HepG2 (cell line): ENCODE measurements at regions not wholly inside any gene's neighbourhood (a gene's known extent, or its start where the extent isn't known, plus 50 kb on each side); places are given as distances from the start of the nearest gene placed in this dataset.

Experiments used
- ATAC-seq: fragments of 200-7000 bp; cut with Tn5 transposase; 3 replicates; pipeline ENCODE4 v1.9.1; 2020; ENCODE audit warnings: mild to moderate bottlenecking, moderate library complexity
- BruUV-seq: library from RNA; stranded (reverse); fragments of 400-500 nt; replicated peaks from 2 replicates; lab custom pipeline; 2021; lab: Mats Ljungman, UMichigan
- CTCF ChIA-PET: fragments of 300-600 bp; formaldehyde crosslinking; extraction: SDS; loops from one replicate; lab custom pipeline; 2021; ENCODE audit warnings: low total read pairs, inconsistent platforms, low intra/inter-chr PET ratio; lab: Yijun Ruan, JAX
- POLR2A ChIA-PET: fragments of 350-600 bp; sonication (Branson Sonifier 250); formaldehyde crosslinking; loops from one replicate; lab custom pipeline; 2020; ENCODE audit warnings: antibody characterized with exemption, inconsistent platforms; lab: Yijun Ruan, JAX
- DNase-seq: peaks from one replicate; pipeline ENCODE4 v3.0.0-alpha.2; 2015; ENCODE audit warnings: low spot score
- FAIRE-seq: peaks from 3 replicates; lab custom pipeline; 2011; peaks lifted over from hg19 to GRCh38; lab: Jason Lieb, UNC
- H2AFZ ChIP-seq: one replicate; pipeline ENCODE4 v1.6.1; 2011; ENCODE audit warnings: low read length, inconsistent platforms
- H3K27ac ChIP-seq: fragments of 300-600 bp; 3 replicates; pipeline ENCODE4 v1.8.0; 2011; ENCODE audit warnings: mixed run types, mild to moderate bottlenecking, mixed read lengths, low read length, inconsistent platforms; ENCODE audit not compliant: insufficient read depth; ENCODE audit errors: extremely low read length
- H3K27me3 ChIP-seq, 2 experiments: fragments of 200-600 bp in 1 of 2; 2 replicates in 1 of 2; 3 replicates in 1 of 2; pipeline versions ENCODE4 v1.6.0 to v1.8.0; 2011; ENCODE audit warnings: low read length in 2 of 2, mild to moderate bottlenecking in 2 of 2, moderate library complexity in 2 of 2, inconsistent platforms in 1 of 2; ENCODE audit not compliant: insufficient read depth in 2 of 2, control insufficient read depth in 1 of 2
- H3K36me3 ChIP-seq, 2 experiments: fragments of 200-600 bp in 1 of 2; replicated peaks in 1 of 2; 2 replicates in 1 of 2; 3 replicates in 1 of 2; pipeline versions ENCODE4 v1.5.1 to v1.8.0; 2011; ENCODE audit warnings: low read length in 2 of 2, inconsistent platforms in 1 of 2; ENCODE audit not compliant: insufficient read depth in 2 of 2, control insufficient read depth in 1 of 2
- H3K4me1 ChIP-seq: 2 replicates; pipeline ENCODE4 v1.5.1; 2012; ENCODE audit warnings: low read length, inconsistent platforms; ENCODE audit not compliant: insufficient read depth
- H3K4me2 ChIP-seq: 2 replicates; pipeline ENCODE4 v1.6.0; 2011; ENCODE audit warnings: low read depth, low read length, inconsistent platforms
- H3K4me3 ChIP-seq, 3 experiments: fragments of 200-600 bp in 1 of 3; sonication (generic), shearing (Covaris generic) in 1 of 3; replicated peaks in 1 of 3; 2 replicates each; pipeline ENCODE4 v1.5.1; 2011 to 2016; ENCODE audit warnings: low read length in 3 of 3, inconsistent platforms in 2 of 3, low read depth in 2 of 3, mild to moderate bottlenecking in 2 of 3, control low read depth in 1 of 3, mixed read lengths in 1 of 3; ENCODE audit not compliant: insufficient read depth in 1 of 3
- H3K79me2 ChIP-seq: one replicate; pipeline ENCODE4 v1.6.1; 2011; ENCODE audit warnings: low read length, inconsistent platforms; ENCODE audit not compliant: insufficient read depth
- H3K9ac ChIP-seq: 2 replicates; pipeline ENCODE4 v1.6.0; 2011; ENCODE audit warnings: mild to moderate bottlenecking, low read depth, low read length, inconsistent platforms; ENCODE audit not compliant: insufficient read depth
- H3K9me3 ChIP-seq: 2 replicates; pipeline ENCODE4 v1.5.1; 2012; ENCODE audit warnings: mild to moderate bottlenecking, low read length
- H4K20me1 ChIP-seq: 2 replicates; pipeline ENCODE4 v1.6.0; 2011; ENCODE audit warnings: inconsistent platforms, mild to moderate bottlenecking, low read length, moderate library complexity; ENCODE audit not compliant: insufficient read depth
- CEBPB ChIP-seq: IDR thresholded peaks from 2 replicates; pipeline ENCODE4 v1.6.1; 2011; ENCODE audit warnings: low read depth, low read length, improper control_type of control experiment, borderline replicate concordance
- GTF2F1 ChIP-seq: fragments of 150-350 bp; IDR thresholded peaks from 2 replicates; pipeline ENCODE4 v1.6.1; 2014; ENCODE audit warnings: low read length
- HMG20B ChIP-seq: conservative IDR thresholded peaks from 2 replicates; pipeline ENCODE4 v1.6.1; 2016; ENCODE audit warnings: missing genetic modification reagents, missing compliant biosample characterization
- YY1 ChIP-seq: IDR thresholded peaks from 2 replicates; pipeline ENCODE4 v1.6.1; 2011; ENCODE audit warnings: low read length, low read depth, moderate library complexity, mild to moderate bottlenecking; ENCODE audit not compliant: insufficient read depth, insufficient replicate concordance
- ZHX1 ChIP-seq: sonication (generic); formaldehyde crosslinking; IDR thresholded peaks from 2 replicates; pipeline ENCODE4 v1.8.1; 2022; ENCODE audit warnings: low read depth, mild to moderate bottlenecking, missing genetic modification reagents
- ZNF234 ChIP-seq: sonication (generic); formaldehyde crosslinking; conservative IDR thresholded peaks from 2 replicates; pipeline ENCODE4 v1.5.1; 2020; ENCODE audit warnings: mild to moderate bottlenecking, missing genetic modification reagents
- ZNF446 ChIP-seq: sonication (generic); formaldehyde crosslinking; IDR thresholded peaks from 2 replicates; pipeline ENCODE4 v1.5.0; 2020; ENCODE audit warnings: mild to moderate bottlenecking, missing genetic modification reagents
- ZNF556 ChIP-seq: sonication (generic); formaldehyde crosslinking; IDR thresholded peaks from 2 replicates; pipeline ENCODE4 v1.4.0; 2020; ENCODE audit warnings: mild to moderate bottlenecking, missing genetic modification reagents, borderline replicate concordance
- ZNF670 ChIP-seq: sonication (generic); formaldehyde crosslinking; IDR thresholded peaks from 2 replicates; pipeline ENCODE4 v1.8.0; 2022; ENCODE audit warnings: mild to moderate bottlenecking, missing genetic modification reagents, borderline replicate concordance
- ZSCAN20 ChIP-seq: sonication (generic); formaldehyde crosslinking; IDR thresholded peaks from 2 replicates; pipeline ENCODE4 v1.4.0; 2020; ENCODE audit warnings: missing genetic modification reagents, mild to moderate bottlenecking, borderline replicate concordance
- WGBS: methylation state at CpG from one replicate; pipeline ENCODE4 v1.1.6; 2017; ENCODE audit warnings: low lambda C conversion rate; 5-methylcytosine and 5-hydroxymethylcytosine counted together
- in situ Hi-C: cut with HindIII; loops from 2 replicates; pipeline ENCODE4 v1.10.0; 2017; ENCODE audit warnings: low pct_unique_long_range_greater_than_20kb; ENCODE audit not compliant: extremely low pct_ligation_motif_present
- intact Hi-C: fragments of 100-400 bp; cut with micrococcal nuclease; formaldehyde crosslinking; loops from one replicate; pipeline ENCODE4 v1.10.0; 2022; ENCODE audit not compliant: unreplicated experiment

- TF ChIP-seq YY1 (no peak), ZSCAN20 (CRISPR knock-in tag) (no peak), ZNF446 (CRISPR knock-in tag) (no peak), HMG20B (CRISPR knock-in tag) (no peak), ZNF556 (no peak), ZNF234 (CRISPR knock-in tag) (no peak)
- TF ChIP-seq, all 625 proteins: peak for 0
Observed at GRCh38 chr2:12596771-12597170, 120.0 kb upstream of the TRIB2 start (continued).

- CTCF ChIA-PET = no interaction called here
- BruUV-seq = no TSS peak
Observed at GRCh38 chr2:12597610-12598009, 119.1 kb upstream of the TRIB2 start.

More at GRCh38 chr2:12597610-12598009, 119.1 kb upstream of the TRIB2 start:
- intact Hi-C loops (no loop called here), in situ Hi-C loops (no loop called here)
- Histone ChIP-seq H3K36me3 (no peaks in the 10 kb centered on the region), H3K4me1 (no peaks in the 10 kb centered on the region), H2AFZ (no peak overlapping the region), H3K79me2 (no peaks in the 10 kb centered on the region), H3K9ac (no peak overlapping the region), H3K4me2 (no peak overlapping the region), H3K9me3 (no peaks in the 10 kb centered on the region; the same call in 1 of the 2 replicates), H3K27ac (no peak overlapping the region), H3K27me3 (no peaks in the 10 kb centered on the region), H3K4me3 (no peak overlapping the region), H4K20me1 (no peaks in the 10 kb centered on the region)
- ATAC-seq (no peak), DNase-seq (no peak), FAIRE-seq (no peak)
- POLR2A ChIA-PET = no interaction called here
- TF ChIP-seq GTF2F1 (no peak), ZHX1 (CRISPR knock-in tag) (no peak), ZNF670 (CRISPR knock-in tag) (no peak), CEBPB (0 out of 2 replicates have a peak, but pooled peaks have one; percentile 24)
- WGBS = 29% methylated on average over 2 of the region's 2 CpGs
